ENCODE measurements at regions not wholly inside any gene's neighbourhood (a gene's known extent, or its start where the extent isn't known, plus 50 kb on each side); places are given as distances from the start of the nearest gene placed in this dataset.

- TF ChIP-seq CTCF (conservative IDR thresholded peaks at IDR 0.05), result no peak
- H3K27ac ChIP-seq, result no peak overlapping the region
Measured at GRCh38 chr12:125794401-125794800, 729.2 kb downstream of the AACS start.

GRCh38 chr12:125797421-125798175 lies 732.4 kb downstream of the AACS start:
- TF ChIP-seq CTCF (conservative IDR thresholded peaks at IDR 0.05), result no peak
- H3K27ac ChIP-seq, result no peak overlapping the region

GRCh38 chr12:125804660-125805059 lies 739.4 kb downstream of the AACS start:
- no peak overlapping the region for H3K27ac ChIP-seq
- no peak for TF ChIP-seq CTCF (conservative IDR thresholded peaks at IDR 0.05)

- no peak overlapping the region for H3K27ac ChIP-seq
- no peak for TF ChIP-seq CTCF (conservative IDR thresholded peaks at IDR 0.05)
Measured at GRCh38 chr12:125824276-125824675, 759.0 kb downstream of the AACS start.

- no peak overlapping the region for H3K27ac ChIP-seq
- no peak for TF ChIP-seq CTCF (conservative IDR thresholded peaks at IDR 0.05)
Measured at GRCh38 chr12:125835852-125836251, 770.6 kb downstream of the AACS start.

GRCh38 chr12:125836647-125837046 lies 771.4 kb downstream of the AACS start:
- H3K27ac ChIP-seq, result no peak overlapping the region
- TF ChIP-seq CTCF (conservative IDR thresholded peaks at IDR 0.05), result no peak

- no peak for TF ChIP-seq CTCF (conservative IDR thresholded peaks at IDR 0.05)
- H3K27ac ChIP-seq, result no peak overlapping the region
Measured at GRCh38 chr12:125841332-125841731, 776.1 kb downstream of the AACS start.

Data from VCaP (cell line).